ENCODE measurements at regions not wholly inside any gene's neighbourhood (a gene's known extent, or its start where the extent isn't known, plus 50 kb on each side); places are given as distances from the start of the nearest gene placed in this dataset.

GRCh38 chr7:54337466-54337865 is 204.7 kb upstream of the VSTM2A start:
- Histone ChIP-seq H3K27me3 (ENCODE audit: control insufficient read depth, insufficient read depth, low read length) (no peaks in the 10 kb centered on the region), H3K4me3 (ENCODE audit: low read depth, low read length) (no peak overlapping the region), H3K36me3 (ENCODE audit: control insufficient read depth, insufficient read depth, low read length) (no peaks in the 10 kb centered on the region)
- no peak for DNase-seq (ENCODE audit: low read depth)
- no peak for TF ChIP-seq CTCF (IDR thresholded peaks at IDR 0.05; ENCODE audit: insufficient read depth, low read length, severe bottlenecking)
- no peak for FAIRE-seq

GRCh38 chr7:54338319-54338718 is 203.9 kb upstream of the VSTM2A start:
- no peak for DNase-seq (ENCODE audit: low read depth)
- no peak overlapping the region for H3K4me3 ChIP-seq (ENCODE audit: low read depth, low read length)
- TF ChIP-seq CTCF (IDR thresholded peaks at IDR 0.05; ENCODE audit: insufficient read depth, low read length, severe bottlenecking) = no peak
- FAIRE-seq = no peak
- no peaks in the 10 kb centered on the region for H3K36me3 ChIP-seq (ENCODE audit: control insufficient read depth, insufficient read depth, low read length)
- H3K27me3 ChIP-seq (ENCODE audit: control insufficient read depth, insufficient read depth, low read length) = no peaks in the 10 kb centered on the region

DNA sequence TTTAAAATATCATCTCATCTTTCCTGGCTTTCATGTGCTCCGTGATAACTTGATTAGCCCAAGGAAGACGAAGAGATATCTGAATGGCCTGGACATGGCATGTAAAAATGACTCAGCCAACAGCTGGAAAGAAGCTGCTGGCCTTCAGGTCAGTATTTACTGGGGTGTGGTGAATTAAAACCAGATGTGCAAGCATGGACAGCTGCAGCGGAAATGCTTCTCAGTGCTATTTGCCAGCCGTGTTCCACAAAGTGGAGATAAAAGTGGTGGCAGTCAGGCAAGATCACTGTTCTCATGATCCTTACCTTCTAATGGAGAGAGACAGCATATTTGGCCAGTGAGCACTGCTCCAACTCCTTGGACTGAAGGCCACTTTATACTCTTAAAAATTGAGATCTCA is 203.1 kb upstream of the VSTM2A start:
- no peak for TF ChIP-seq CTCF (IDR thresholded peaks at IDR 0.05; ENCODE audit: insufficient read depth, low read length, severe bottlenecking)
- no peaks in the 10 kb centered on the region for H3K27me3 ChIP-seq (ENCODE audit: control insufficient read depth, insufficient read depth, low read length)
- no peak for FAIRE-seq
- no peaks in the 10 kb centered on the region for H3K36me3 ChIP-seq (ENCODE audit: control insufficient read depth, insufficient read depth, low read length)
- no peak for DNase-seq (ENCODE audit: low read depth)
- no peak overlapping the region for H3K4me3 ChIP-seq (ENCODE audit: low read depth, low read length)

DNA sequence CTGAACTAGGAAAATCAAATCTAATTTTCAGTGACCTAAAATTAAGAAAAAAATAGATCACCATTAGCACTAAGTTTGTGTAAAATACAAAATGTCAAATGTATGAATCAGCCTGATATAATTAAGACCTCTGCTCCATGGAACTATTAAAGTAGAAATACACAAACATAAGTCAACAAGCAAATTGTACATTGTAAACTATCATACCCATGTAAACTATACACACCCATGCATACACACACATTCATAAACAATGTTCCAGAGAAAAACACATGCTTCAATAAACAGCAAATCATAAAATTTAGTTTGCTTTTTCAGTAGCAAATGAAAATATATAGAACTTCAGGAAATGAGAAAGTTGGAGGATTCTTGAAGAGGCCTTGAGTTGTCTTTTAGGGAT is 199.7 kb upstream of the VSTM2A start:
- DNase-seq (ENCODE audit: low read depth) (no peak), FAIRE-seq (no peak)
- TF ChIP-seq CTCF (IDR thresholded peaks at IDR 0.05; ENCODE audit: insufficient read depth, low read length, severe bottlenecking) = no peak
- H3K4me3 ChIP-seq (ENCODE audit: low read depth, low read length) = no peak overlapping the region
- no peaks in the 10 kb centered on the region for H3K36me3 ChIP-seq (ENCODE audit: control insufficient read depth, insufficient read depth, low read length)
- H3K27me3 ChIP-seq (ENCODE audit: control insufficient read depth, insufficient read depth, low read length) = no peaks in the 10 kb centered on the region

- FAIRE-seq = no peak
- DNase-seq (ENCODE audit: low read depth) = no peak
- Histone ChIP-seq H3K4me3 (ENCODE audit: low read depth, low read length) (no peak overlapping the region), H3K27me3 (ENCODE audit: control insufficient read depth, insufficient read depth, low read length) (no peaks in the 10 kb centered on the region), H3K36me3 (ENCODE audit: control insufficient read depth, insufficient read depth, low read length) (no peaks in the 10 kb centered on the region)
- TF ChIP-seq CTCF (IDR thresholded peaks at IDR 0.05; ENCODE audit: insufficient read depth, low read length, severe bottlenecking) = no peak
Observed at GRCh38 chr7:54343511-54343910, 198.7 kb upstream of the VSTM2A start.

- no peaks in the 10 kb centered on the region for H3K27me3 ChIP-seq (ENCODE audit: control insufficient read depth, insufficient read depth, low read length)
- DNase-seq (ENCODE audit: low read depth) = no peak
- TF ChIP-seq CTCF (IDR thresholded peaks at IDR 0.05; ENCODE audit: insufficient read depth, low read length, severe bottlenecking) = no peak
- no peaks in the 10 kb centered on the region for H3K36me3 ChIP-seq (ENCODE audit: control insufficient read depth, insufficient read depth, low read length)
- FAIRE-seq = no peak
- H3K4me3 ChIP-seq (ENCODE audit: low read depth, low read length) = no peak overlapping the region
Observed at GRCh38 chr7:54345746-54346145, 196.4 kb upstream of the VSTM2A start.

Data from bronchial epithelial cell (primary cell).